PC-9 (cell line): ENCODE measurements at regions not wholly inside any gene's neighbourhood (a gene's known extent, or its start where the extent isn't known, plus 50 kb on each side); places are given as distances from the start of the nearest gene placed in this dataset.

ENCODE experiments used
- EZH2 ChIP-seq: fragments of 200-600 bp; sonication (generic); IDR thresholded peaks from 2 replicates; pipeline ENCODE4 v1.8.0; 2017; ENCODE audit warnings: antibody characterized with exemption, low read depth
- TF ChIP-seq, protein P1 (sequence below): fragments of 200-600 bp; sonication (generic); conservative IDR thresholded peaks from 2 replicates; pipeline ENCODE4 v1.6.1; 2017; ENCODE audit warnings: mixed run types, antibody characterized with exemption, mild to moderate bottlenecking, moderate library complexity

DNA sequence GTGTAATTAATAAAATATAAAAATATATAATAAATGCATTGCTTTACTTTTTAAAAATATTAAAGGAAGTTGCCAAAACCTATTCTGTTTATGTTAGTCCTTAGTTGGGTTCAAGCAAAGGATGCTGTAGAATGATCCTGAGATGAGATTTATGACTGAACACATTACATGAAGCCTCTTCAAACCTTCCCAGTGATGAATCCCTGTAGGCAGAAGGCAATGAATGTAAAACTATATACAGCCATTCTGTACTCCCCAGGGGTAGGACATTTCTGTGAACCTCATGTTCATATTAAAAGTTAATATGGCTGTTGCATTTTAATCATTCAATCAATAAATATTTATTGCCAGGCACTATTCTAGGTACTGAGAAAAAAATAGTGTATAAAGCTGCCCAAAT lies 166.0 kb downstream of the RFPL4B start:
- TF ChIP-seq, protein P1, sequence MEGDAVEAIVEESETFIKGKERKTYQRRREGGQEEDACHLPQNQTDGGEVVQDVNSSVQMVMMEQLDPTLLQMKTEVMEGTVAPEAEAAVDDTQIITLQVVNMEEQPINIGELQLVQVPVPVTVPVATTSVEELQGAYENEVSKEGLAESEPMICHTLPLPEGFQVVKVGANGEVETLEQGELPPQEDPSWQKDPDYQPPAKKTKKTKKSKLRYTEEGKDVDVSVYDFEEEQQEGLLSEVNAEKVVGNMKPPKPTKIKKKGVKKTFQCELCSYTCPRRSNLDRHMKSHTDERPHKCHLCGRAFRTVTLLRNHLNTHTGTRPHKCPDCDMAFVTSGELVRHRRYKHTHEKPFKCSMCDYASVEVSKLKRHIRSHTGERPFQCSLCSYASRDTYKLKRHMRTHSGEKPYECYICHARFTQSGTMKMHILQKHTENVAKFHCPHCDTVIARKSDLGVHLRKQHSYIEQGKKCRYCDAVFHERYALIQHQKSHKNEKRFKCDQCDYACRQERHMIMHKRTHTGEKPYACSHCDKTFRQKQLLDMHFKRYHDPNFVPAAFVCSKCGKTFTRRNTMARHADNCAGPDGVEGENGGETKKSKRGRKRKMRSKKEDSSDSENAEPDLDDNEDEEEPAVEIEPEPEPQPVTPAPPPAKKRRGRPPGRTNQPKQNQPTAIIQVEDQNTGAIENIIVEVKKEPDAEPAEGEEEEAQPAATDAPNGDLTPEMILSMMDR, result no peak
- TF ChIP-seq EZH2, result no peak
